ENCODE measurements at regions not wholly inside any gene's neighbourhood (a gene's known extent, or its start where the extent isn't known, plus 50 kb on each side); places are given as distances from the start of the nearest gene placed in this dataset.

- no peak for TF ChIP-seq CTCF (IDR thresholded peaks at IDR 0.05; ENCODE audit: borderline replicate concordance, insufficient read depth, low read depth, low read length)
- H3K4me3 ChIP-seq (ENCODE audit: low read depth, low read length) = no peak overlapping the region
These were observed 431.6 kb downstream of the MEIS1 start for GRCh38 chr2:66866331-66867062.

GRCh38 chr2:66867063-66867441 lies 432.1 kb downstream of the MEIS1 start:
- no peak for TF ChIP-seq CTCF (IDR thresholded peaks at IDR 0.05; ENCODE audit: borderline replicate concordance, insufficient read depth, low read depth, low read length)
- no peak overlapping the region for H3K4me3 ChIP-seq (ENCODE audit: low read depth, low read length)

GRCh38 chr2:66869076-66869475 lies 434.2 kb downstream of the MEIS1 start:
- TF ChIP-seq CTCF (IDR thresholded peaks at IDR 0.05; ENCODE audit: borderline replicate concordance, insufficient read depth, low read depth, low read length) = no peak
- no peak overlapping the region for H3K4me3 ChIP-seq (ENCODE audit: low read depth, low read length)

GRCh38 chr2:66872081-66872985 lies 437.4 kb downstream of the MEIS1 start:
- no peak for TF ChIP-seq CTCF (IDR thresholded peaks at IDR 0.05; ENCODE audit: borderline replicate concordance, insufficient read depth, low read depth, low read length)

GRCh38 chr2:66872986-66873754 lies 438.2 kb downstream of the MEIS1 start:
- no peak overlapping the region for H3K4me3 ChIP-seq (ENCODE audit: low read depth, low read length)
- no peak for TF ChIP-seq CTCF (IDR thresholded peaks at IDR 0.05; ENCODE audit: borderline replicate concordance, insufficient read depth, low read depth, low read length)

More at GRCh38 chr2:66872081-66872985, 437.4 kb downstream of the MEIS1 start:
- H3K4me3 ChIP-seq (ENCODE audit: low read depth, low read length) = no peak overlapping the region

- no peak overlapping the region for H3K4me3 ChIP-seq (ENCODE audit: low read depth, low read length)
- no peak for TF ChIP-seq CTCF (IDR thresholded peaks at IDR 0.05; ENCODE audit: borderline replicate concordance, insufficient read depth, low read depth, low read length)
These were observed 439.5 kb downstream of the MEIS1 start for GRCh38 chr2:66874411-66874810.
